ENCODE measurements at regions not wholly inside any gene's neighbourhood (a gene's known extent, or its start where the extent isn't known, plus 50 kb on each side); places are given as distances from the start of the nearest gene placed in this dataset.

GRCh38 chr5:145236983-145237382 is 598.2 kb downstream of the PRELID2 start:
- Histone ChIP-seq H3K9me3 (no peaks in the 10 kb centered on the region), H3K4me3 (no peak overlapping the region), H3K4me1 (no peaks in the 10 kb centered on the region), H3K36me3 (replicated peaks) (no peaks in the 10 kb centered on the region), H3K27me3 (ENCODE audit: low read depth) (no peaks in the 10 kb centered on the region)
- DNase-seq (ENCODE audit: low spot score in 2 of 2) = no peak
- in situ Hi-C loops (cut with MboI; ENCODE audit: low sequenced_read_pairs) = no loop called here

GRCh38 chr5:145236127-145236526 is 599.0 kb downstream of the PRELID2 start:
- in situ Hi-C loops (cut with MboI; ENCODE audit: low sequenced_read_pairs) = no loop called here
- H3K9me3 ChIP-seq = no peaks in the 10 kb centered on the region
- no peak for DNase-seq (ENCODE audit: low spot score in 2 of 2)

GRCh38 chr5:145233461-145233860 is 601.7 kb downstream of the PRELID2 start:
- Histone ChIP-seq H3K9me3 (no peaks in the 10 kb centered on the region), H3K4me3 (no peak overlapping the region), H3K27me3 (ENCODE audit: low read depth) (no peaks in the 10 kb centered on the region), H3K4me1 (no peaks in the 10 kb centered on the region), H3K36me3 (replicated peaks) (no peaks in the 10 kb centered on the region)
- in situ Hi-C loops (cut with MboI; ENCODE audit: low sequenced_read_pairs) = no loop called here
- no peak for DNase-seq (ENCODE audit: low spot score in 2 of 2)

More at GRCh38 chr5:145236127-145236526, 599.0 kb downstream of the PRELID2 start:
- Histone ChIP-seq H3K36me3 (replicated peaks) (no peaks in the 10 kb centered on the region), H3K4me1 (no peaks in the 10 kb centered on the region), H3K27me3 (ENCODE audit: low read depth) (no peaks in the 10 kb centered on the region), H3K4me3 (no peak overlapping the region)

- no peaks in the 10 kb centered on the region for H3K27me3 ChIP-seq (ENCODE audit: low read depth)
- no peak overlapping the region for H3K4me3 ChIP-seq
- in situ Hi-C loops (cut with MboI; ENCODE audit: low sequenced_read_pairs) = no loop called here
- H3K4me1 ChIP-seq = no peaks in the 10 kb centered on the region
- no peaks in the 10 kb centered on the region for H3K36me3 ChIP-seq (replicated peaks)
- no peaks in the 10 kb centered on the region for H3K9me3 ChIP-seq
- no peak for DNase-seq (ENCODE audit: low spot score in 2 of 2)
Measured at GRCh38 chr5:145230781-145231180, 604.4 kb downstream of the PRELID2 start.

GRCh38 chr5:145228564-145228963 is 606.6 kb downstream of the PRELID2 start:
- no peaks in the 10 kb centered on the region for H3K9me3 ChIP-seq
- DNase-seq (ENCODE audit: low spot score in 2 of 2) = no peak
- in situ Hi-C loops (cut with MboI; ENCODE audit: low sequenced_read_pairs) = no loop called here
- H3K4me1 ChIP-seq = no peaks in the 10 kb centered on the region
- no peaks in the 10 kb centered on the region for H3K36me3 ChIP-seq (replicated peaks)
- no peak overlapping the region for H3K4me3 ChIP-seq
- no peaks in the 10 kb centered on the region for H3K27me3 ChIP-seq (ENCODE audit: low read depth)

- Histone ChIP-seq H3K27me3 (ENCODE audit: low read depth) (no peaks in the 10 kb centered on the region), H3K9me3 (no peaks in the 10 kb centered on the region), H3K4me3 (no peak overlapping the region), H3K4me1 (no peaks in the 10 kb centered on the region), H3K36me3 (replicated peaks) (no peaks in the 10 kb centered on the region)
- in situ Hi-C loops (cut with MboI; ENCODE audit: low sequenced_read_pairs) = no loop called here
- DNase-seq (ENCODE audit: low spot score in 2 of 2) = no peak
Measured at GRCh38 chr5:145227881-145228280, 607.3 kb downstream of the PRELID2 start.

GRCh38 chr5:145226726-145227125 is 608.4 kb downstream of the PRELID2 start:
- no peak overlapping the region for H3K4me3 ChIP-seq
- in situ Hi-C loops (cut with MboI; ENCODE audit: low sequenced_read_pairs) = no loop called here
- H3K27me3 ChIP-seq (ENCODE audit: low read depth) = no peaks in the 10 kb centered on the region
- H3K4me1 ChIP-seq = no peaks in the 10 kb centered on the region
- no peaks in the 10 kb centered on the region for H3K9me3 ChIP-seq
- no peak for DNase-seq (ENCODE audit: low spot score in 2 of 2)
- H3K36me3 ChIP-seq (replicated peaks) = no peaks in the 10 kb centered on the region

GRCh38 chr5:145225529-145225928 is 609.6 kb downstream of the PRELID2 start:
- DNase-seq (ENCODE audit: low spot score in 2 of 2) = no peak
- no peaks in the 10 kb centered on the region for H3K36me3 ChIP-seq (replicated peaks)
- H3K4me1 ChIP-seq = no peaks in the 10 kb centered on the region
- no peak overlapping the region for H3K4me3 ChIP-seq
- H3K9me3 ChIP-seq = no peaks in the 10 kb centered on the region
- H3K27me3 ChIP-seq (ENCODE audit: low read depth) = no peaks in the 10 kb centered on the region
- in situ Hi-C loops (cut with MboI; ENCODE audit: low sequenced_read_pairs) = no loop called here

GRCh38 chr5:145223582-145223981 is 611.6 kb downstream of the PRELID2 start:
- Histone ChIP-seq H3K4me1 (no peaks in the 10 kb centered on the region), H3K27me3 (ENCODE audit: low read depth) (no peaks in the 10 kb centered on the region), H3K36me3 (replicated peaks) (no peaks in the 10 kb centered on the region), H3K4me3 (no peak overlapping the region), H3K9me3 (no peaks in the 10 kb centered on the region)
- no peak for DNase-seq (ENCODE audit: low spot score in 2 of 2)
- in situ Hi-C loops (cut with MboI; ENCODE audit: low sequenced_read_pairs) = no loop called here

- H3K9me3 ChIP-seq = no peaks in the 10 kb centered on the region
- no peak for DNase-seq (ENCODE audit: low spot score in 2 of 2)
- in situ Hi-C loops (cut with MboI; ENCODE audit: low sequenced_read_pairs) = no loop called here
- H3K36me3 ChIP-seq (replicated peaks) = no peaks in the 10 kb centered on the region
- H3K4me3 ChIP-seq = no peak overlapping the region
- no peaks in the 10 kb centered on the region for H3K27me3 ChIP-seq (ENCODE audit: low read depth)
- H3K4me1 ChIP-seq = no peaks in the 10 kb centered on the region
Measured at GRCh38 chr5:145222622-145223021, 612.5 kb downstream of the PRELID2 start.

- Histone ChIP-seq H3K27me3 (ENCODE audit: low read depth) (no peaks in the 10 kb centered on the region), H3K36me3 (replicated peaks) (no peaks in the 10 kb centered on the region), H3K9me3 (no peaks in the 10 kb centered on the region), H3K4me3 (no peak overlapping the region), H3K4me1 (no peaks in the 10 kb centered on the region)
- DNase-seq (ENCODE audit: low spot score in 2 of 2) = no peak
- in situ Hi-C loops (cut with MboI; ENCODE audit: low sequenced_read_pairs) = no loop called here
Measured at GRCh38 chr5:145221416-145221815, 613.7 kb downstream of the PRELID2 start.

GRCh38 chr5:145220481-145220880 is 614.7 kb downstream of the PRELID2 start:
- in situ Hi-C loops (cut with MboI; ENCODE audit: low sequenced_read_pairs) = no loop called here

GRCh38 chr5:145218982-145219381 is 616.2 kb downstream of the PRELID2 start:
- Histone ChIP-seq H3K36me3 (replicated peaks) (no peaks in the 10 kb centered on the region), H3K4me1 (no peaks in the 10 kb centered on the region), H3K9me3 (no peaks in the 10 kb centered on the region), H3K4me3 (no peak overlapping the region), H3K27me3 (ENCODE audit: low read depth) (no peaks in the 10 kb centered on the region)
- in situ Hi-C loops (cut with MboI; ENCODE audit: low sequenced_read_pairs) = no loop called here
- DNase-seq (ENCODE audit: low spot score in 2 of 2) = no peak

More at GRCh38 chr5:145220481-145220880, 614.7 kb downstream of the PRELID2 start:
- no peaks in the 10 kb centered on the region for H3K27me3 ChIP-seq (ENCODE audit: low read depth)
- DNase-seq (ENCODE audit: low spot score in 2 of 2) = no peak
- no peaks in the 10 kb centered on the region for H3K4me1 ChIP-seq
- H3K9me3 ChIP-seq = no peaks in the 10 kb centered on the region
- no peak overlapping the region for H3K4me3 ChIP-seq
- H3K36me3 ChIP-seq (replicated peaks) = no peaks in the 10 kb centered on the region

- in situ Hi-C loops (cut with MboI; ENCODE audit: low sequenced_read_pairs) = no loop called here
- H3K9me3 ChIP-seq = no peaks in the 10 kb centered on the region
- no peak for DNase-seq (ENCODE audit: low spot score in 2 of 2)
Measured at GRCh38 chr5:145218019-145218418, 617.1 kb downstream of the PRELID2 start.

GRCh38 chr5:145210020-145210419 is 625.1 kb downstream of the PRELID2 start:
- in situ Hi-C loops (cut with MboI; ENCODE audit: low sequenced_read_pairs) = no loop called here
- Histone ChIP-seq H3K36me3 (replicated peaks) (no peaks in the 10 kb centered on the region), H3K4me3 (no peak overlapping the region), H3K9me3 (no peaks in the 10 kb centered on the region), H3K27me3 (ENCODE audit: low read depth) (no peaks in the 10 kb centered on the region), H3K4me1 (no peaks in the 10 kb centered on the region)
- no peak for DNase-seq (ENCODE audit: low spot score in 2 of 2)

More at GRCh38 chr5:145218019-145218418, 617.1 kb downstream of the PRELID2 start:
- Histone ChIP-seq H3K4me1 (no peaks in the 10 kb centered on the region), H3K4me3 (no peak overlapping the region), H3K27me3 (ENCODE audit: low read depth) (no peaks in the 10 kb centered on the region), H3K36me3 (replicated peaks) (no peaks in the 10 kb centered on the region)
